ENCODE measurements at regions not wholly inside any gene's neighbourhood (a gene's known extent, or its start where the extent isn't known, plus 50 kb on each side); places are given as distances from the start of the nearest gene placed in this dataset.
"Not testable (repeated sequence)": the region's sequence is repeated elsewhere in the genome, so short reads cannot be mapped to it uniquely, and the experiment has no call there.

DNA sequence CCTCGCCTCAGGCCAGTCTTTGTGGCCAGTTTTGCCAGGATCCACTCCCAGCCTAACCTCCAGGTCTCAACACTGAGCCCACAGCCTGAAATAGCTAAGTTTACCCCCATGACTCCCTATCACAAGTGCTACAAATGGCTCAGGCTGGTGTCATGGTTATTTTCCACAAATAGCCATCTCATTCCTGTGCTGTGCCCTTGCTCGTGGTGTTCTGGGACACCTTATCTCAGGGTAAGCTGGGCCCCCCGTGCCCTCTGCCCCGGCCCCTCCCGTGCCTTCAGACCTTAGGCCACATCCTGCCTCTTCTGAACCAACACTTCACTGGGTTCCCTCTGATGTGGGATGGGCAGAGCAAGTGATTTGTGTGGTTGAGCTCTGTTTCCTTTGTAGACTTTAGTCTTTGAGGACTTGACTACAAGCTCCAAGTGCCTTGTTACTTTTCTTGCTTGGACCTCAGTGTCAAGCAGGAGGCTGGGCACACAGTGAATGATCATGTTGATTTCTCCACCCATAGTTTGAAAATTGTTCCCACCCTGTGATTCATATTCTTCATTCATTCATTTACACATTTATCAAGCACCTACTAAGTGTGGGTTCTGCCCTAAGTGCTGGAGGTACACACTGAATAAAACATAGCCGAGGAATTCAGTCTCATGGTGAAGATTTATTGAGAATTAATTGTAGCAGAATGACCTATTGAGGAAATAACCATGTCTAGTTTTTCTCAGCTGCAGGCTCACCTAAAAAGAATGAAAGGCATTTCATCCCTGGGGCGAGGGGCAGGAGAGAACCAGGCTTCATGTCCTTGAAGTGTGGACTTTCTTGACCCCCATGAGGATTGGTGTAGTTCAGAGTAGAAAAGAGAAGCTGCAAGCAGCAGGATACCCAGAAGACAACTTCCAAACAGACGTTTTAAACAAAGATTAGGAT, 84.5 kb upstream of the CTNNA1 start:
- Histone ChIP-seq H3K27me3 (ENCODE audit: insufficient read depth, low read length, poor library complexity) (no peaks in the 10 kb centered on the region), H2BK15ac (replicated peaks; ENCODE audit: low read depth) (no peak overlapping the region), H3K4me1 (ENCODE audit: control insufficient read depth, low read depth, low read length) (no peaks in the 10 kb centered on the region), H3K4ac (ENCODE audit: low read depth, low read length) (no peak overlapping the region), H3K79me2 (ENCODE audit: control insufficient read depth, insufficient read depth, low read length) (no peaks in the 10 kb centered on the region), H3K56ac (ENCODE audit: low read length) (no peak overlapping the region), H3K36me3 (ENCODE audit: control insufficient read depth, insufficient read depth, low read length) (no peaks in the 10 kb centered on the region), H3K4me3 (ENCODE audit: low read length) (no peak overlapping the region), H3K4me2 (ENCODE audit: low read length) (no peak overlapping the region), H3K79me1 (ENCODE audit: low read length) (no peaks in the 10 kb centered on the region), H2BK5ac (ENCODE audit: low read length) (no peak overlapping the region), H2BK120ac (ENCODE audit: low read depth, low read length) (no peak overlapping the region), H3K9ac (ENCODE audit: low read length) (no peak overlapping the region), H4K5ac (ENCODE audit: low read length) (no peak overlapping the region), H3K18ac (ENCODE audit: low read length) (no peak overlapping the region), H4K8ac (ENCODE audit: low read depth, low read length) (no peak overlapping the region), H3K23ac (ENCODE audit: low read length) (peak overlapping the region; percentile 89), H3K27ac (ENCODE audit: low read depth, low read length) (no peak overlapping the region), H2AK5ac (ENCODE audit: low read length) (no peak overlapping the region)
- peak; percentile 54 for DNase-seq
- no CpG with 5 or more reads among the region's 8 CpGs for WGBS (ENCODE audit: extremely low coverage, insufficient coverage, low lambda C conversion rate)

DNA sequence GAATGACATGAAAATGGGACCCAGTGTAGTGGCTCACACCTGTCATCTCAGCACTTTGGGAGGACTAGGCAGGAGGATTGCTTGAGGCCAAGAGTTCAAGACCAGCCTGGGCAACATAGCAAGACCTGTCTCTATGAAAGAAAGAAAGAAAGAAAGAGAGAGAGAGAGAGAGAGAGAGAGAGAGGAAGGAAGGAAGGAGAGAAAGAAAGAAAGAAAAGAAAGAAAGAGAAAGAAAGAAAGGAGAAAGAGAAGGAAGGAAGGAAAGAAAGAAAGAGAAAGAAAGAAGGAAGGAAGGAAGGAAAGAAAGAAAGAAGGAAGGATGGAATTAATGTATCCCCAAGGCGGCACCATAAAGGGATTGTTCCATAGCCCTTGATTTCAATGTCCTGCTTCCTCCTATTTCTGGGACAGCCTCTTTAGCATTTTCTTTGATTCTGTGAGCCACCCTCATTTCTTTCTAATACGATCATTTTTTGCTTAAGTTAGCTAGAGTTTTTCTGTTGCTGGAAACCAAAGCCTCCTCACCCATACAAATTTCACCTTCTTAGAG, 85.4 kb upstream of the CTNNA1 start:
- H3K79me2 ChIP-seq (ENCODE audit: control insufficient read depth, insufficient read depth, low read length); H3K4ac ChIP-seq (ENCODE audit: low read depth, low read length); H3K27ac ChIP-seq (ENCODE audit: low read depth, low read length); H2BK5ac ChIP-seq (ENCODE audit: low read length); H2BK15ac ChIP-seq (replicated peaks; ENCODE audit: low read depth); H3K27me3 ChIP-seq (ENCODE audit: insufficient read depth, low read length, poor library complexity); H4K8ac ChIP-seq (ENCODE audit: low read depth, low read length); H3K9ac ChIP-seq (ENCODE audit: low read length); H2BK120ac ChIP-seq (ENCODE audit: low read depth, low read length); H3K18ac ChIP-seq (ENCODE audit: low read length); H3K79me1 ChIP-seq (ENCODE audit: low read length); H3K23ac ChIP-seq (ENCODE audit: low read length); H3K4me2 ChIP-seq (ENCODE audit: low read length); H3K56ac ChIP-seq (ENCODE audit: low read length); H3K36me3 ChIP-seq (ENCODE audit: control insufficient read depth, insufficient read depth, low read length); H4K5ac ChIP-seq (ENCODE audit: low read length); H3K4me3 ChIP-seq (ENCODE audit: low read length); H3K4me1 ChIP-seq (ENCODE audit: control insufficient read depth, low read depth, low read length); DNase-seq; H2AK5ac ChIP-seq (ENCODE audit: low read length): not testable (repeated sequence)
- no CpG with 5 or more reads among the region's 2 CpGs for WGBS (ENCODE audit: extremely low coverage, insufficient coverage, low lambda C conversion rate)

DNA sequence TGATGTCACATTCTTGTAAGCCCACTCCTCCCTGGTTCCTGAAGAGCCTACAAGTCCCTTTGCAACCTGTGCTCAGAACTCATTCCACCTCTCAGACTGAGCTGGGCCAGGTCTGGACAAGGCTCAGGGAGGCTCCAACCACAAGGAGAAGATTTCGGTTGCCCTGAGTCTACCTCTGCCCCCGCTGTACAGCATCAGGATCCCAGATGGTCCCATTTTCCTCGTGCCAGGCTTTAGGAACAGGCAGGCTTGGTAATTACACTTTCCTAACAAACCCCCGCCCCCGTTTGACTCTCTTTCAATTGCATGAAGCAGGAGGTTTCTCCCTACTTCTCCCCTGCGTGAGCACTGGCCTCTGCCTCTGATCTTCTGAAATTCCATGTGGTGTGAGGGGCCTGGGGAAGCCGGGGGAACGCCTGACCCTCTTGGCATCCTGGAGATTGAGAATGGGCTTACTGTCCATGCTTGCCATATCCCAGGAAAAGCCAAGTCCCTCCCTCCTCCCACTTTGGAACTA, 86.9 kb upstream of the CTNNA1 start:
- H3K79me2 ChIP-seq (ENCODE audit: control insufficient read depth, insufficient read depth, low read length): no peaks in the 10 kb centered on the region
- no peak overlapping the region for H3K4me2 ChIP-seq (ENCODE audit: low read length)
- no peak overlapping the region for H3K27ac ChIP-seq (ENCODE audit: low read depth, low read length)
- no peak overlapping the region for H3K4me3 ChIP-seq (ENCODE audit: low read length)
- no peak overlapping the region for H2AK5ac ChIP-seq (ENCODE audit: low read length)
- H3K27me3 ChIP-seq (ENCODE audit: insufficient read depth, low read length, poor library complexity): no peaks in the 10 kb centered on the region
- no peaks in the 10 kb centered on the region for H3K4me1 ChIP-seq (ENCODE audit: control insufficient read depth, low read depth, low read length)
- no peaks in the 10 kb centered on the region for H3K36me3 ChIP-seq (ENCODE audit: control insufficient read depth, insufficient read depth, low read length)
- no peak overlapping the region for H3K18ac ChIP-seq (ENCODE audit: low read length)
- no peak overlapping the region for H2BK120ac ChIP-seq (ENCODE audit: low read depth, low read length)
- H3K23ac ChIP-seq (ENCODE audit: low read length): no peak overlapping the region
- no peaks in the 10 kb centered on the region for H3K79me1 ChIP-seq (ENCODE audit: low read length)
- no peak overlapping the region for H3K4ac ChIP-seq (ENCODE audit: low read depth, low read length)
- no CpG with 5 or more reads among the region's 8 CpGs for WGBS (ENCODE audit: extremely low coverage, insufficient coverage, low lambda C conversion rate)
- no peak for DNase-seq
- H3K56ac ChIP-seq (ENCODE audit: low read length): no peak overlapping the region
- H2BK5ac ChIP-seq (ENCODE audit: low read length): no peak overlapping the region
- H3K9ac ChIP-seq (ENCODE audit: low read length): no peak overlapping the region
- H4K8ac ChIP-seq (ENCODE audit: low read depth, low read length): no peak overlapping the region
- no peak overlapping the region for H2BK15ac ChIP-seq (replicated peaks; ENCODE audit: low read depth)
- no peak overlapping the region for H4K5ac ChIP-seq (ENCODE audit: low read length)

- no peak for DNase-seq
Observed at GRCh38 chr5:138665261-138665660, 88.0 kb upstream of the CTNNA1 start.

DNA sequence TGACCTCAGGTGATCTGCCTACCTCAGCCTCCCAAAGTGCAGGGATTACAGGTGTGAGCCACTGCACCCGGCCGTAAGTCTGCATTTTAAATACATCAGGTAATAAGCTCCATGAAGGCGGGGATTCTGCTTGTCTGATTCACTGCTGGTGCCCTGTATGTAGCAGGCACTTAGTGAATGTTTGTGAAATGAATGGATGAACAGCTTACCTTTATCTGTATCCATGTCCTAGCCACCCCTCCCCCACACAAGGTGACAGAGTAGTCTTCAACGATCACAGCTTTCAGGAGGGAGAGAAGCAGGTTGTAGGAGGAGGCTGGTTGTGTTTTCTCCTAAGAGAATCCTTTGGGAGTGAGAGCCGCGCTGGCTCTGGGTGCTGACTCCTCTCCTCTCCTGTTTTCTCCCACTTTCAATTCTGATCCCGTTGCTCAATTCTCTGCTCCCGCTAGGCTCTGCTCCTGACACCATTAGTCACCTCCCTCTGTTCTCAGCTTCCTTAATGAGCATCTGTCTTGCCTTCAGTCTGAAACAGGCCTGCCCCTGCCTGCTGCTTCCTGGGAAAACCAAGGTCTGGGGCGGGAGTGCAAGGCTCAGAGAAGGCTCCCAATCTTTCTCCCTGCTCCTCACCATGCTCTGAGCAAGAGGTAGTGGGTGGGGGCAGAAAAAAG, 88.8 kb upstream of the CTNNA1 start:
- no CpG with 5 or more reads among the region's 9 CpGs for WGBS (ENCODE audit: extremely low coverage, insufficient coverage, low lambda C conversion rate)
- DNase-seq: peak; percentile 63

More at GRCh38 chr5:138665261-138665660, 88.0 kb upstream of the CTNNA1 start:
- Histone ChIP-seq H3K27me3 (ENCODE audit: insufficient read depth, low read length, poor library complexity) (no peaks in the 10 kb centered on the region), H2BK120ac (ENCODE audit: low read depth, low read length) (no peak overlapping the region), H3K18ac (ENCODE audit: low read length) (no peak overlapping the region), H3K79me1 (ENCODE audit: low read length) (no peaks in the 10 kb centered on the region), H3K36me3 (ENCODE audit: control insufficient read depth, insufficient read depth, low read length) (no peaks in the 10 kb centered on the region), H3K4me3 (ENCODE audit: low read length) (no peak overlapping the region), H4K5ac (ENCODE audit: low read length) (no peak overlapping the region), H2BK15ac (replicated peaks; ENCODE audit: low read depth) (no peak overlapping the region), H3K27ac (ENCODE audit: low read depth, low read length) (no peak overlapping the region), H3K79me2 (ENCODE audit: control insufficient read depth, insufficient read depth, low read length) (no peaks in the 10 kb centered on the region), H3K4ac (ENCODE audit: low read depth, low read length) (no peak overlapping the region), H2BK5ac (ENCODE audit: low read length) (no peak overlapping the region), H3K4me1 (ENCODE audit: control insufficient read depth, low read depth, low read length) (no peaks in the 10 kb centered on the region), H3K56ac (ENCODE audit: low read length) (no peak overlapping the region), H3K9ac (ENCODE audit: low read length) (no peak overlapping the region), H4K8ac (ENCODE audit: low read depth, low read length) (no peak overlapping the region), H3K4me2 (ENCODE audit: low read length) (no peak overlapping the region), H2AK5ac (ENCODE audit: low read length) (no peak overlapping the region), H3K23ac (ENCODE audit: low read length) (no peak overlapping the region)
- no CpG with 5 or more reads among the region's 5 CpGs for WGBS (ENCODE audit: extremely low coverage, insufficient coverage, low lambda C conversion rate)

More for the DNA sequence above, 88.8 kb upstream of the CTNNA1 start:
- Histone ChIP-seq H2BK5ac (ENCODE audit: low read length) (no peak overlapping the region), H3K9ac (ENCODE audit: low read length) (no peak overlapping the region), H3K27ac (ENCODE audit: low read depth, low read length) (no peak overlapping the region), H3K4me2 (ENCODE audit: low read length) (no peak overlapping the region), H3K36me3 (ENCODE audit: control insufficient read depth, insufficient read depth, low read length) (no peaks in the 10 kb centered on the region), H3K79me2 (ENCODE audit: control insufficient read depth, insufficient read depth, low read length) (no peaks in the 10 kb centered on the region), H3K79me1 (ENCODE audit: low read length) (no peaks in the 10 kb centered on the region), H2BK120ac (ENCODE audit: low read depth, low read length) (no peak overlapping the region), H3K56ac (ENCODE audit: low read length) (no peak overlapping the region), H3K18ac (ENCODE audit: low read length) (no peak overlapping the region), H4K5ac (ENCODE audit: low read length) (no peak overlapping the region), H3K23ac (ENCODE audit: low read length) (no peak overlapping the region), H2AK5ac (ENCODE audit: low read length) (no peak overlapping the region), H3K4ac (ENCODE audit: low read depth, low read length) (no peak overlapping the region), H3K27me3 (ENCODE audit: insufficient read depth, low read length, poor library complexity) (no peaks in the 10 kb centered on the region), H3K4me3 (ENCODE audit: low read length) (no peak overlapping the region), H2BK15ac (replicated peaks; ENCODE audit: low read depth) (no peak overlapping the region), H3K4me1 (ENCODE audit: control insufficient read depth, low read depth, low read length) (no peaks in the 10 kb centered on the region), H4K8ac (ENCODE audit: low read depth, low read length) (no peak overlapping the region)
